HG02588 (cell line): ENCODE measurements at regions not wholly inside any gene's neighbourhood (a gene's known extent, or its start where the extent isn't known, plus 50 kb on each side); places are given as distances from the start of the nearest gene placed in this dataset.
A peak's percentile ranks its signal among the peaks of the same experiment; 100 is the strongest.

Experiments used
- ATAC-seq: cut with Tn5 transposase; IDR thresholded peaks from one replicate; pipeline ENCODE4 v1.9.1; 2021; ENCODE audit warnings: mild to moderate bottlenecking, moderate library complexity; ENCODE audit not compliant: unreplicated experiment

DNA sequence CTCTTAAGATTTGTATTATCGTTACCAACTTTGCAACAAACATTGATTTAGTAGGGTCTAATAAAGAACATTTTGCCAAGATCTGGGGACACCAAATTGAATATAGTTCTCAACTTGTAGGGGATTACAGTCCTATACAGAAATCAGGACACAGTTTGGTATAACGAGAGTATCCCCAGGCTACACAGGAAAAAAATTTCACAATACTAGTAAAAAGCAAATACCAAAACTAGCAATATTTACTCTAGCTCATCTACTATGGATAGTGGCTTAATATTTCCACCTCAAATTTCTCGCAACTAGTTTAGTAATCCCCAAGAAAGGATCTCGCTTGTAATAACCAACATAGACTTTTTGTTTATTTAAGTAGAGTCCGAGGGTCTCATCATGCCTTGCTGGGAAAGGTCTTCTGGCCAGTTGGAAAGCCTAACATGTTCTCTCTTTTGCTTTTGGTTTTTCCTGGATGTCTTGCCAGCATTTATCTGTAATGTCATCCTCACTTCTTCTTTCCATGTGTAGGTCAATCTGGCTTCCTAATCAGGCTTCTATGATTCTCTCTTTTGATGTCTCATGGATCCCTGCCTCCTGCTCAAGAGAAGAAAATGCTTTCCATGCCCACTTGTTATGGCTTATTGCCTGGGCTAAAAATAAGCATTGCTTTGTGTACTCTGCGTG is 104.7 kb upstream of the KCNK2 start:
- ATAC-seq, result no peak

DNA sequence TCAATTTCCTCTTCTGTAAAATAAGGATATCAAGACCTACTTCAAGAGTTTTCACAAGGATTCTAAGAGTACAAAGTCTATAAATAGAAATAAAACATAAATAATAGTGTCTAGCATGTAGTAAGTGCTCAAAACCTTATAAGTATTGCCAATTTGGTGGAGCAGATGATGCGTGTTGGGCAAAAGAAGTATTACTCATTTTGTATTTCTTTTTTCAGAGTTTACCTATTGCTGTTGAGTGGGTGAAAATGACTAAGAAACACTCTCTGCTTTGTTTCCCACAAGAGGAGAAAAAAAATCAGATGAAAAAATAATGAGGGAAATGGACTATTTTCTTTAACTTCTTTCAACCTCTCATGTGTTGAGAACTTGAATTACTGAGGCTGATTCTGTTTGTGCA is 103.3 kb upstream of the KCNK2 start:
- ATAC-seq, result no peak

DNA sequence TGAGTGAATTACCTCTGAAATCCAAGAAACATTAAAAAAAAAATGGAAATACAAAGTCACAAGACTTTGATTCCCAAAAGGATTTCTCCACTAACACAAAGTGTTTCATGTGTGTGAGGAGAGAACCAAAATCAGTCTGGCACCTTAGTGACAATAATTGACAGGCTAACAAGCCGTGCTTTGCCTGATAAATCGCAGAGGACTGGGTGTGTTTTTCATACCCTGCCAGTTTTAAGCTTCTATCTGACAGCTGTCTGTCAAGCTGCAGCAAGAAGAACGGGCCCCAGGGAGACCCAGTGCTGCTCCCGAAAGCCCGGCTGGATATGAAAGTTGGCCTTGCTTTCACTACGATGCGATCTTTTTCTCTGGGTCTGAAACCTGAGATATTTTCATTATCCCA is 101.6 kb upstream of the KCNK2 start:
- no peak for ATAC-seq

DNA sequence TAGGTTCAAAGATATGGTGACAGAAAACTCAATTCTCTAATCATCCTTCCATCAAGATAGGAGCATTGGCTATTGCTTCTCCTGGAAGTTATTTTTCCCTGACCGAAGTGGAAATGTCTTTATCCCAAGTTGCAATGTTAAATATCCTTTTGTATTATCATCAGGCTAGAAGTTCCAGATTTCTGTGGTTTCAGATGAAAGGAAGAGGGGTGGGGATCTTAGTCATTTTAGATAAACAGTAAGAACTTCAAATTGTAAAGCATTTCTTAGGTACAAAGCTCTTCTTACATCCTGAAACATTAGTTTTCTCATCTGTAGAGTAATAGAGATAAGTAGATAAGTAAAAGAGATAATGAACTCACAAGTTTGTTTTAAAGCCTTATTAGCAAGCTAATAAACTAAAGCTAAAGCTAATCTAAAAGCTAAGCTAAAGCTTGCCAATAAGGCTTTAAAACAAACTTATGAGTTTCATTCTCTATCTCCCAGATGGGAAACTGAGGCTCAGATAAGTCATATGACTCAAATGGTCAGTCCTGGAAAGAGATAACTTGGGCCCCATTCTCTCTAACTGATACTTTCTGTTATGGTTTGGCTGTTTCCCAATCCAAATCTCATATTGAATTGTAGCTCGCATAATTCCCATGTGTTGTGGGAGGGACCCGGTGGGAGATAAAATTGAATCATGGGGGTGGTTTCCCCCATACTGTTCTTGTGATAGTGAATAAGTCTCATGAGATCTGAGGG is 99.2 kb upstream of the KCNK2 start:
- ATAC-seq, result no peak

DNA sequence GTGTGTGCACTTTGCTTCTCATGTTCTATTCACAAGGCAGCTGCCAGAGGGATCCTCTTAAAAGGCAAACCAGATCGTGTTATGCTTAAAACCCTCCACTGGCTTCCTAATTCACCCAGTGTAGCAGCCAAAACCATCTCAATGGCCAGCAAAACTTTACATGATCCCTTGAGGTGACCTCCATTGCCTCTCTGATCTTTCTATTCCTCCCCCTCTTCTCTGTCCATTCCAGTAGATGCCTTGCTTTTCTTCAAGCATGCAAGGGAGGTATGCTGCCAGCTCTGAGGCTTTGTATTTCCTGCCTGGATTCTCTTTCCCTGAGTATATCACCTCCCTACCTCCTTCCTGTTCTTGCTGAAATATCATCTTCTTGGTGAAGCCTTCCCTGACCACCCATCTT is 93.2 kb upstream of the KCNK2 start:
- no peak for ATAC-seq

DNA sequence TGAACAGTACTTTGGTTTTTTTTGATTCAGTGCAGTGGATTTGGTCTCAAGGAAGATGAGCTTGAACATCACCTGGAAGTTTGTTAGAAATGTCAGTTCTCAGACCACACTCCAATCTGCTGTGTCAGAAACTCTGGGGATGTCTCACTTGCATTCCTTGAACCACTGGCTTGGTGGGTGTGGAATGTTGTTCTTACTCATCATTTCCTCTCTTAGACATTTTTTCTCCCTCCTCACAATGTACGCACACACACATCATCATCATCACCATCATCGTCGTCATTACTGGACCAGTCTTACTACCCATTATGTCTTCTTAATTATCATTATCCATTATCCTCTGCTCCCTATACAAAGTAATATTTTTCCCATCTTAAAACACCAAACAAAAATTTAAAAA is 91.9 kb upstream of the KCNK2 start:
- no peak for ATAC-seq

DNA sequence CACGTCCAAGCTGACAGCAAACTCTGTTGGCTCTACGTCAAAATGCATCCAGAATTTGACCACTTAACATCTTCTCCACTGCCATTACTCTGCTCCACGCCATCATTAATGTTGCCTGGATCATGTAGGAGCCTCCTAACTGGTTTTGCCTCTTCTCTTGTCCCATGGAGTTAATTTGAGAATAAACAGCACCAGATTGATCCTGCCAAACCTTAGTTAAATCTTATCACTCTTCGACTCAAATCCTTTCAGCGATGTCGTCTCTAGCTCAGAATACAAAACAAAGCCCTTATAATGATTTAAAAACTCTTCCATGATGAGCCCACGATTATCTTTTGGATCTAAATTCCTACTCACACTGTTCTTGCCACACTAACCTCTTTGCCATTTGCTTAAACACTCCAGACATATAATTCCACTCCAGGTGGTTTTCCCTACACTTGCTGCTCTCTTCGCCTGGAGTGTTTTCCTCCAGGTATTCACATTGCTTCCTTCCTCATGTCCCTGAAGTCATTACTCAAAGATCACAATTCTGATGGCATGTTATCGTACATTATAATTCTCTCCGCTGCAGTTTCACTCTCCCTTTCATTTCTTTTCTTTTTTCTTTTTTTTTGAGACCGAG is 90.7 kb upstream of the KCNK2 start:
- no peak for ATAC-seq

DNA sequence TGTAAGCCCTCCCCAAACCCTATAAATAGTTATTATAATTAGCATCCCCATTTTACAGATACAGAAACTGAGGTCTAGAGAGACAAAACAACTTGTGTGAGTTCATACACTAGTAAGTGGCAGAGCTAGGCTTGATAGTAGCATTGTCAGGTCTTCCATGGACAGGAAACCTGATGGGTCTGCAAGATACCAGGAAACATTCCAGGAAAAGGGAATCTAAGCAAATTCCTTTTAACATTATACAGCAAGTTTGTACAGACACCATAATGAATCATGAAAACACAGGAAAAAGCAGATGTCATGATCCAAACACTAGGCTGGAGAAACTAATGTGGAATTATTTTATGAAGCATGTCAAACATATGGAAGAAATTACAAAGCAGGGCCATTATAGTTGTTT is 89.1 kb upstream of the KCNK2 start:
- no peak for ATAC-seq

DNA sequence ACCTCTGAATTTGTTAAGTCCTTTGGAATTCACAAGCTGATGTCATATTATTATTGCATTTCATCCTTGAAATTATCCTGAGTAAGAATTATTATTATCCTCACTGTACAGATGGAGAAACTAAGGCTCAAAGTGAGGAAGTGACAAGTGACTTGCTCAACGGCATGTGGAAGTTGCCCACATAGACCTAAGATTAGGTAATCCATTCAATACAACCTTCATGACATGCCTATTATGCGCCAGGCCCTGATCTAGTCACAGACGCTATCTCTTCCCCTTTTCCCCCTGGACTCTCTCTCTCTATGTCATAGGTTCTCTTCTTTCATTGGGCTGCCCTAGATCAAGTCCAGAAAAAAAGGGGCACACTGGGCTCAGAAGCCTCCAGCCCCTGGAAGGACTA is 84.9 kb upstream of the KCNK2 start:
- no peak for ATAC-seq

DNA sequence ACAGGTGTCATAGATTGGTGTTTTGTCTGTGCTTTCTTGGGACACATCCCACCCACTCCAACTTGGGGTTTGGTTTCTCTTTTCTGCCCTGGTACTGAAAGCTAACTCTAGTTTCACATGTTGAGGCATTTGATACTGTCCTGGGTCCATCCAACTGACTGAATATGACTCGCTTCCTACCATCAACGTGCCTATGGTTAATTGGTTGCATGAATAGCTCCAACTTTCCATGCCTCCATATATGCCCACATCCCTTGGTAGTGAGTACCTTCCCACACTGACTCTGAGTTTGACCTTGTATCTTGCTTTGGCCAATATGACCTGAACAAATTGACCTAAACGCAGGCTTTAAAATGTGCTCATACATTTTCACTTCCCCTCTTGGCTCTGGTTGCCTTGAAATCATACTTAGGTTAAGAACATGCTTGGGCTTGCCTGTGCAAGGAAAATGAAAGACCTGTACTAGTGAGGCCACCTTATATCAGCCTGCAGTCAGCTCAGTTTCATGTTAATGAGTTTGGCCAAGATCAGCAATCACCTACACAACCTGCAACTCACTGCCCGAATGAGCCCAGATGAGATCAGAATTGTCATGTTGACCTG is 81.0 kb upstream of the KCNK2 start:
- ATAC-seq, result peak; percentile 93

DNA sequence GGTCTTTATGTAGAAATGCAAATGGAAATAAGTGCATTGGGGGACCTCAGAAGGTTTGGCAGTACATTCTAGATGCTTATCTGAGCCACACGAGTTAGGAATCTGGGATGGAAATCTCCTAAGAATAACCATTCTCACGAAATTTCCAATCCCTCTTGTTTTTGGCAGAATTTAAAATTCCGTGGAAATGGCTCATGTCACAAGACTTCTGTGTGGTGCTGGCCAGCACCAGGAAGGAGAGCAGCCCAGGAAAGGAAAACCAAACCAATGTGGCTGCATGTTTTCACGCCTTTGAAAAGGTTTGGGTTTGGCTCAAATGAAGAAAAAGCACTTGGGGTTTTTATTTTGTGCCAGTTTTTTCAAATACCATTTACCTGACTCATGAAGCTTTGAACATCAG is 80.1 kb upstream of the KCNK2 start:
- no peak for ATAC-seq

DNA sequence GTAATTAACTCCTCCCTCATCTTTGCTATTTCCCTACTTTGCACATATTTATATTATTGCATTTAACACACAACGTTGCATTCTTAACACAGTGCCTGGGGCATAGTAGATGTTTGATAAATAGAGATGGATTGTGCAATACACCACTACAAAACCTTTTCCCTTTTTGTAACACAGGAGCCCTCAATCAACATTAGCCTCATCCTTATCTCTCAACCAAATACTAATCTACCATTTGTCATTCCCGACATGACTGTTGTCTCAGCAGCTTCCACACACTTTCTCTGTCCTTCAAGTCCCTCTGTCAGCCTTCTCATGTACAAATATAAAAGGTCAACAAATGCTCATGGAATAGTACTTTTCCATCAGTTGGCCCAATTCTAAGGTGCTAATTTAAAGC is 78.9 kb upstream of the KCNK2 start:
- no peak for ATAC-seq

DNA sequence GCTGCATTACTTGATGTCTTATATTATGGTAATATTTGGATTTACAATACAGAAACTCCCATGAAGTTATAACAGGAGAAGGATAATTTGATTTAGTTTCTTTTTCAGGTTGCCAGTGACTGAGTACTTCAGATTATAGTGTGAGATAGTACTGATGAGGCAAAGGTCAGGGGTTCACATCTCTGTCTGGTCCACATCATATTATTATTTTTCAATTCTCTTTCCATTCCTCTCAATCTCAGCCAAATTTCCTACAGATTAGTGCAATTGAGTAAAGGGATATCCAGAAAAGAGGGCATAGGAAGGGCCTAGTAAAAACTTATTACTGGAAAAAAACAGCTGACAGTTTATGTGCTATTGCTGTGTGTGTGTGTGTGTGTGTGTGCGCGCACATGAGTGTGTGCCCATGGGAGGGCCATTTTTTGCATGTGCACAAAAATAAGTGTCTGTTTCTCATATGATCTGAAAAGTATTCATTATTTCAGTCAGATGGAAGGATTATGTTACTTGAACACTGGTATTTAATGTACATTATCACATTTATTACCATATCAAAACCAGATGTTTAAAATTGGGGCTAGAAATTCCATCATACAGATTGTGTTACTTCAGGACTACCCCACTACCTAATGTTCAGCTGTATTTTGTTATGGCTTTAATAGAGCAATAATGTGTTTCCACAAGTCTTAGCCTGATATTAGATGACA is 78.3 kb upstream of the KCNK2 start:
- ATAC-seq, result no peak

DNA sequence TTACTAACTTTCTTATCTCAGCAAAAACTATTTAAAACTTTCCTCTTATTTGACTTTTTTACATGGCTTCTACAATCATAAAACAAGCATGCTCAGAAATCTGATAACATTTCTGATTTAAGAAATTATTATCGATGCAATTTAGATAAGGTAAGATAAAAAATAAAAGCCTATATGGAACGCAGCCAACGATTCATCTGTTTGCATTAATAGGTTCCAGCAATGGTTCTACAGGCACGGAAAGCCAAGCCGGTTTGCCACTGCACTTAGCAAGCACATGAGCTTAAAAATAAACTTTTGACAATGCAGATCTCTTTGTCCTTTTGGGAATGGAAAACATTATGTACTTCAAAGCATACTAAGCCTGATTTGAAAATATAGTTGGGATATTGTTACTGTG is 77.5 kb upstream of the KCNK2 start:
- ATAC-seq, result no peak

DNA sequence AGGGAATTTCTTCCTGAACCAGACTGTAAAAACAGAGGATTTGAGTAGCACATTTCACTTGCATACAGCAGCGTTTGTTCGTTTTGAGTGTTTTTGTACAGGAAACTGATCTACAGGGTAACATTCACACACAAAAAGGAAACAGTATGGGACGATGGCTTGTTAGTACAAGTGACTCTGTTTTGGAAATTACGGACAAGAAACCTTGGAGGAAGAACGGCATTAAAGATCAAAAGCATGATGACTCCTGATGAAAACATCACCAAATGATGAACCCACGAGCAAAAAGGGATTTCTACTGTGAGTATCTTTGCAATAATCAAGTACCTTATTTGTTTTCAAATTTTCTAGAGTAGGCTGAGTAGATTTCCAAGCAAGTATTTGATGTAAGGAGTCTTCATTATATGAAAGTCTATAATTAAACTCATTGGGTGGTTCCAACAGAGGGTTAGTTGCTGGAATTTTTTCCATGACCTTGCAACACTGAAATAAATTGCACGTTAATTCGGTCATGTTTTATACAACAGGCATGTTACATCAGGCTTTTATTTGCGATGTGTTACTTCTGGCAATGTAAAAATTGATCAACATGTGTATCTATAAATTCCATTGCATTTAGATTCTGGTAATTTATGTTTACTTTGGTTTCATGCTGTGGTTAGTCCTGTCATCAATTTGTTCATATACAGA is 76.7 kb upstream of the KCNK2 start:
- ATAC-seq, result no peak

DNA sequence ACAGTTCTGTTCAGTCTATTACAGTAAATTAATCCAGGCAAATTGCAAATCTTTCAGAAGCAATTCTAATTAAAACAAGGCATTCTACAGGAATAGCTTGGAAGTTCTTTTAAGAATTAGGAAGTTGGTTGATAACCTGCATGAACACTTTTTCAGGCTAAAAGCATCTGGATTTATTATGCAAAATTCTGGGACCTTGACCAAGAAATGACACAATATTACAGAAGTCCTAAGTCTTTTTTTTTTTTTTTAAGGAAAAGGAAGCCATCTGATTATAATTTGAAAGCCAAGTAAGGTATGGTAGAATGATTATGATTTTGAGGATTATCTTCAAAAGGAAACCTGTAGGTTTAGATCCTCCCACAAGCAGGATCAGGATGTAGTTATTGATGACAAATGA is 74.7 kb upstream of the KCNK2 start:
- no peak for ATAC-seq

DNA sequence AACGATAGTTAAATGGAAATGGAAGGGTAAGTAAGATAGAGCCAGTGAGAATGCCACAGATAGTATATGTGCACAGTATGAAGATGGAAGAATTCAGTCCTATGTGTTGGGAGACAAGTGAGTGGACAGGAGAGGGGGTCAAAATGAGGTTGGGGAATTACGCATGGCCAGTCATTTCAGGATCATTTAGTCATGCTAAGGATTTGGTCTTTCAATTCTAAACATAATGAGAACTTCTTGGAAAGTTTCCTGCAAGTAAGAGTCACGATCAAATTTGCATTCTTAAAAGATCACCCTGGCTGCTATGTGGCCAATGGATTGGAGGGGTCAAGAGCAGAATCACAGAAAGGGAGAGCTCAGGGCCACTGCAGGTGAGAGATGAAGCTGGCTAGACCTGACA is 64.0 kb upstream of the KCNK2 start:
- ATAC-seq, result peak; percentile 55

DNA sequence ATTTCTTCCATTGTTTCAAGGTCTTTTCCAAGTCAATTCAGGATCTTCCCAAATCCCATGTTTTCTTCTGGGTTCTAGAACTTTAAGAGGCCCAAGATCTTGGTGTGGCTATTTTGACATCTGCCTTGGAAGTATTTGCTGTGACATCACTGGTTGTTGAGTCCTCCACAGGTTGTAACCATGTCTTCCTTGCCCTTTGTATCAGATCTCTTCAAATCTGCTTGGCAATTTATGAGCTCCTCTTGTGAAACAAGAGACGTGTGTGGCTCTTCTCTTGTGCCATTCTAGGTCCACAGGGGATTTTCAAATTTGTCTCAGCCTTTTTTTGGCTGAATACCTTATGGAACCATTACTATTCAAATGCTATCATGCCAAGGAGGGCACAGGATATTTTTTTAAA is 60.3 kb upstream of the KCNK2 start:
- no peak for ATAC-seq

DNA sequence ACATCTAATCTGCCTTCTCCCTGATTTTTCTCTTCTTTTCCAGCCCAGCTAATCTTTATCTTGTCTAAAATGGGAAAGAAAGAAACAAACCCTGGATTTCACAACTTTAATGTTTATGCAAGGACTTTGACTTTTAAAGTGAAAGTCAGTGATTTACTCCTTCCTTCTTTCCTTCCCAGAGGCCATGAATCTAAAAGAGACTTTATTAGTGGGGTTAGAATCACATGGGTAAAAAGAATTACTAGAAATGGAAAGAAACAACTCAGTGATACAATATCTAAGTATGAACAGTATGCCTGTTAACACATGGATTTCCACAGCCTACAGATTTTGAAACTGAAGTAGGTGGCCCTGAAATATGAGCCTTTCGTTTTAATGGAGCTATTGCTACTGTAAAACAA is 59.8 kb upstream of the KCNK2 start:
- no peak for ATAC-seq

DNA sequence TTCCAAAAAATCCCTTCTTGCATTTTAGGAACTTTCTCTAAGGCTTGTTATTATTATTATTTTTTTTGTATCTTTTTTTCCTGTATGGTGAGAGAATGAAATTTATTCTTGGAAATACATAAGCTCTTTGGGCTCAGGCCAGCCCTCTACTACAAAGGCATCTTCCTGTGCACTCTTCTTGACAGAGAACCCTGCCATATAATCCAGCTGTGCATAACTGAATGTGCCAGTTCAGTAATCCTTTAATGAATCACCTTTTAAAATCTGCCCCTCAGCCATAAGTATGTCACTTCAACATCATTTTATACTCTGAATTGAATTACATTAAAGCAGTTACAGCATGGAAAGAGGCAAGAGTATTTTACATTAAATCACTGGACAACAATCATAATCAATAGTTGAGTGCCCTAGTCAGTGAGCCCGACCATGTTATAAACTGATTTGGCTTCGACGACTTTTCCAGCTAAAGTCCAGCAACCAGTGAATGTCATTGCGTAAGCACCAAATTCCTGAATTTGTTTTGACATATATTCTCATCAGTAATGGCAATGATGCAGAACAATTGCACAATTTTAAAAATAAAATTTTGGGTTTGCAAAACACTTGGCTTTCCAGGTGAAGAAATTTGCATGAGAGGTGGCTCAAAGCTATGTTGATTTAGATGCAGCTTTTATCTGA is 59.2 kb upstream of the KCNK2 start:
- no peak for ATAC-seq
